Aorta (tissue), 5 donors: ENCODE measurements at regions not wholly inside any gene's neighbourhood (a gene's known extent, or its start where the extent isn't known, plus 50 kb on each side); places are given as distances from the start of the nearest gene placed in this dataset.
A peak's percentile ranks its signal among the peaks of the same experiment; 100 is the strongest.

Experiments used
- ATAC-seq: fragments of 200-7000 bp; cut with Tn5 transposase; one replicate; pipeline ENCODE4 v1.9.1; 2022; ENCODE audit warnings: moderate library complexity; ENCODE audit not compliant: low FRiP score
- DNase-seq, 2 donors: peaks; one replicate each; pipeline ENCODE4 v3.0.0-alpha.2; 2020
- H3K27ac ChIP-seq, 2 donors: one replicate each; pipeline ENCODE4 v1.5.1; 2013; ENCODE audit warnings: low read length in 2 of 2, mild to moderate bottlenecking in 2 of 2, moderate library complexity in 2 of 2, control low read depth in 1 of 2, inconsistent platforms in 1 of 2, low read depth in 1 of 2
- H3K27me3 ChIP-seq, 2 donors: one replicate each; pipeline ENCODE4 v1.6.1; 2013; ENCODE audit warnings: control low read depth in 1 of 2, low read length in 1 of 2, mild to moderate bottlenecking in 1 of 2, moderate library complexity in 1 of 2; ENCODE audit not compliant: insufficient read depth in 2 of 2, control insufficient read depth in 1 of 2
- H3K36me3 ChIP-seq, 2 donors: one replicate each; pipeline ENCODE4 v1.6.1; 2013; ENCODE audit warnings: control low read depth in 1 of 2, low read length in 1 of 2, mild to moderate bottlenecking in 1 of 2; ENCODE audit not compliant: insufficient read depth in 2 of 2, control insufficient read depth in 1 of 2
- H3K4me1 ChIP-seq, 2 donors: one replicate each; pipeline ENCODE4 v1.6.1; 2013; ENCODE audit warnings: low read length in 2 of 2, control low read depth in 1 of 2, mild to moderate bottlenecking in 1 of 2, moderate library complexity in 1 of 2; ENCODE audit not compliant: insufficient read depth in 2 of 2, control insufficient read depth in 1 of 2
- H3K4me3 ChIP-seq, 2 donors: one replicate each; pipeline ENCODE4 v1.5.1; 2013; ENCODE audit warnings: low read length in 2 of 2, control low read depth in 1 of 2, mild to moderate bottlenecking in 1 of 2
- H3K9me3 ChIP-seq: one replicate; pipeline ENCODE4 v1.6.1; 2013; ENCODE audit warnings: mild to moderate bottlenecking, low read length; ENCODE audit not compliant: control insufficient read depth
- WGBS, 2 donors: extraction: QIAGEN DNeasy Blood & Tissue Kit; methylation state at CpG; one replicate each; pipeline ENCODE4 v1.1.7; 2013; 5-methylcytosine and 5-hydroxymethylcytosine counted together
- intact Hi-C, 2 donors: fragments of 100-400 bp; cut with DNase I; formaldehyde crosslinking; loops; one replicate each; pipeline versions ENCODE4 v1.14.2 to v1.15.0; 2022
- donor health status: healthy with polysubstance abuse.
- donor health status: Bipolar disorder and iron deficiency.
- donor health status: DM: no; HTN: no; CAD: no.
- donor health status: DM: no; HTN: no; CAD: no.
- donor health status: DM: yes; HTN: yes; CAD: no.

DNA sequence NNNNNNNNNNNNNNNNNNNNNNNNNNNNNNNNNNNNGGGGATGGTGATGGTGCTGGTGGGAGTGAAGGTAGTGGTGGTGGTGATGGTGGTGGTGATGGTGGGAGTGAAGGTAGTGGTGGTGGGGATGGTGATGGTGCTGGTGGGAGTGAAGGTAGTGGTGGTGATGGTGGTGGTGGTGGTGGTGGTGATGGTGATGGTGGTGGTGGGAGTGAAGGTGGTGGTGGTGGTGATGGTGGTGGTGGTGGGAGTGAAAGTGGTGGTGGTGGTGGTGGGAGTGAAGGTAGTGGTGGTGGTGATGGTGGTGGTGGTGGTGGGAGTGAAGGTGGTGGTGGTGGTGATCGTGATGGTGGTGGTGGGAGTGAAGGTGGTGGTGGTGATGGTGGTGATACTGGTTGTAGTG lies 93.6 kb downstream of the CRYAA start:
- intact Hi-C loops, result no loop called here
- Histone ChIP-seq H3K4me3 (no peak overlapping the region), H3K36me3 (no peaks in the 10 kb centered on the region), H3K27ac (no peak overlapping the region), H3K27me3 (no peaks in the 10 kb centered on the region), H3K9me3 (no peaks in the 10 kb centered on the region), H3K4me1 (no peaks in the 10 kb centered on the region)
- DNase-seq (peak in 1 of 2 donors; percentile 37), ATAC-seq (peak; percentile 90)
- WGBS, 2 donors, result 69 to 92% methylated on average over 1 of the region's 1 CpG
